IPS DF 6.9 (cell line): ENCODE measurements at regions not wholly inside any gene's neighbourhood (a gene's known extent, or its start where the extent isn't known, plus 50 kb on each side); places are given as distances from the start of the nearest gene placed in this dataset.

ENCODE experiments used
- DNase-seq: peaks from one replicate; pipeline ENCODE4 v3.0.0-alpha.2; 2013; ENCODE audit warnings: low read depth, low spot score
- H3K27ac ChIP-seq: one replicate; pipeline ENCODE4 v1.5.1; 2013; ENCODE audit warnings: low read length, control low read depth
- H3K27me3 ChIP-seq: 2 replicates; pipeline ENCODE4 v1.6.1; 2013; ENCODE audit warnings: mild to moderate bottlenecking, low read length; ENCODE audit not compliant: control insufficient read depth, insufficient read depth
- H3K36me3 ChIP-seq: 2 replicates; pipeline ENCODE4 v1.6.1; 2013; ENCODE audit warnings: low read length; ENCODE audit not compliant: control insufficient read depth, insufficient read depth
- H3K4me1 ChIP-seq: 2 replicates; pipeline ENCODE4 v1.6.1; 2013; ENCODE audit warnings: low read length; ENCODE audit not compliant: control insufficient read depth, insufficient read depth
- H3K4me3 ChIP-seq: 2 replicates; pipeline ENCODE4 v1.5.1; 2013; ENCODE audit warnings: mild to moderate bottlenecking, low read length
- H3K9me3 ChIP-seq: 2 replicates; pipeline ENCODE4 v1.6.1; 2013; ENCODE audit warnings: low read length, inconsistent platforms; ENCODE audit not compliant: control insufficient read depth, insufficient read depth
- WGBS: extraction: QIAGEN DNeasy Blood & Tissue Kit; methylation state at CpG from one replicate; pipeline ENCODE4 v1.1.7; 2013; ENCODE audit warnings: mixed read lengths, missing lambda C conversion rate; ENCODE audit not compliant: insufficient read length, insufficient coverage; 5-methylcytosine and 5-hydroxymethylcytosine counted together

DNA sequence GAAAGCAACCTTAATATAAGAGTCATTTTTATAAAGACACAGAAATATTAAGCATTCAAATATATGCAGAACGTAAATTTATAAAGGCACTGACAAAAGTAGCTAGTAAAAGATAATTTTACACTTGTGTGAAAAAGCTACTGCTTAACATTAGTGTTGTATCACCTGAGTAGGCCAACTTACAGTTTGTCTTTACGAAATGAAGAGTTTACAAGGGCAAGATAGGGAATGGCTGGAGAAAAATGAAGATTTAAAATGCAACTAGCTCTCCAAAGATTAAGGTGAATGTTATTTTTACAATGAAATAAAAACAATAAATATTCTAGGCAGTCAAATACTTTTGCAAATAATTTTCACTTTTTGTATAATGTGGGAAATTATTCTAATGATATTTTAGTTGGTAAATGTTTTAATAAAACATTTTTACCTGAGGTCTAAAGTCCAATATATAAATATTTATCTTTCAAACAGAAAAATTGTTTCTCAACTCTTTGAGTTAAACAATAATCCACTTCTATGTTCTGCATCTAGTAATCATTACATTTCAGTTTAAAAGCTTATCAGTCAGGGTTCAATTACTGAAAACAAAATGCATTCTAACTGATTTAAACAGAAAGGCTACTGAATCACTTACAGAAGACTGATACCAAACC is 382.6 kb downstream of the IPMK start:
- H3K4me3 ChIP-seq = no peak overlapping the region
- H3K27ac ChIP-seq = no peak overlapping the region
- WGBS = no CpG with 5 or more reads among the region's 2 CpGs
- no peaks in the 10 kb centered on the region for H3K9me3 ChIP-seq
- no peaks in the 10 kb centered on the region for H3K27me3 ChIP-seq
- DNase-seq = no peak
- H3K4me1 ChIP-seq = no peaks in the 10 kb centered on the region
- no peaks in the 10 kb centered on the region for H3K36me3 ChIP-seq

DNA sequence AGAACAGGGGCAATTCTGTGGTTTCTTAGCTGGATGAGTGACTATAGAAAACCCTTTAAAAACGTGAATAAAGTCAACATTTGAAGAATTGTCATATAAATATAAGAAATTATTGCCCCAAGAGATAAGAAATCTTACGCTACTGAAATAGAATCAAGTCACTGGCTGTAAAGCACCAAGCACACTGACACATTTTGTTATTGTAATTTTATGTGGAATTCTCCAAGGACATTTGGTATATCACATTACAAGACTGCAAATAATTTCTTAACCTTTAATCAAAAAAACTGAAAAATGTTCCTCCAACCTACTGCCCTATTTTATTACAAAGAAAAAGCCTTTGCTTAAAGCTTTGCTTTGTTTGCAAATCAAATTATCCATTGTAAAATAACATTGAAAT is 383.3 kb downstream of the IPMK start:
- Histone ChIP-seq H3K36me3 (no peaks in the 10 kb centered on the region), H3K4me3 (no peak overlapping the region), H3K9me3 (no peaks in the 10 kb centered on the region), H3K27me3 (no peaks in the 10 kb centered on the region), H3K27ac (no peak overlapping the region), H3K4me1 (no peaks in the 10 kb centered on the region)
- WGBS = no CpG with 5 or more reads among the region's 2 CpGs
- no peak for DNase-seq

GRCh38 chr10:57880446-57881227 is 387.1 kb downstream of the IPMK start:
- H3K36me3 ChIP-seq = no peaks in the 10 kb centered on the region
- WGBS = no CpG with 5 or more reads among the region's 1 CpG
- no peak overlapping the region for H3K4me3 ChIP-seq
- H3K4me1 ChIP-seq = no peaks in the 10 kb centered on the region
- DNase-seq = no peak
- H3K9me3 ChIP-seq = no peaks in the 10 kb centered on the region
- no peak overlapping the region for H3K27ac ChIP-seq
- no peaks in the 10 kb centered on the region for H3K27me3 ChIP-seq

GRCh38 chr10:57874810-57875209 is 392.9 kb downstream of the IPMK start:
- no peak for DNase-seq
- Histone ChIP-seq H3K36me3 (no peaks in the 10 kb centered on the region), H3K9me3 (no peaks in the 10 kb centered on the region), H3K4me1 (no peaks in the 10 kb centered on the region), H3K27me3 (no peaks in the 10 kb centered on the region), H3K27ac (no peak overlapping the region), H3K4me3 (no peak overlapping the region)
- no CpG with 5 or more reads among the region's 4 CpGs for WGBS

- Histone ChIP-seq H3K9me3 (no peaks in the 10 kb centered on the region), H3K4me1 (no peaks in the 10 kb centered on the region), H3K36me3 (no peaks in the 10 kb centered on the region), H3K27ac (no peak overlapping the region), H3K27me3 (no peaks in the 10 kb centered on the region), H3K4me3 (no peak overlapping the region)
- WGBS = no CpG with 5 or more reads among the region's 1 CpG
- no peak for DNase-seq
Observed at GRCh38 chr10:57867241-57867640, 400.5 kb downstream of the IPMK start.

- no peaks in the 10 kb centered on the region for H3K36me3 ChIP-seq
- no peaks in the 10 kb centered on the region for H3K9me3 ChIP-seq
- no CpG with 5 or more reads among the region's 2 CpGs for WGBS
- H3K4me3 ChIP-seq = no peak overlapping the region
- DNase-seq = no peak
- H3K4me1 ChIP-seq = no peaks in the 10 kb centered on the region
- no peaks in the 10 kb centered on the region for H3K27me3 ChIP-seq
- no peak overlapping the region for H3K27ac ChIP-seq
Observed at GRCh38 chr10:57864765-57865680, 402.7 kb downstream of the IPMK start.

DNA sequence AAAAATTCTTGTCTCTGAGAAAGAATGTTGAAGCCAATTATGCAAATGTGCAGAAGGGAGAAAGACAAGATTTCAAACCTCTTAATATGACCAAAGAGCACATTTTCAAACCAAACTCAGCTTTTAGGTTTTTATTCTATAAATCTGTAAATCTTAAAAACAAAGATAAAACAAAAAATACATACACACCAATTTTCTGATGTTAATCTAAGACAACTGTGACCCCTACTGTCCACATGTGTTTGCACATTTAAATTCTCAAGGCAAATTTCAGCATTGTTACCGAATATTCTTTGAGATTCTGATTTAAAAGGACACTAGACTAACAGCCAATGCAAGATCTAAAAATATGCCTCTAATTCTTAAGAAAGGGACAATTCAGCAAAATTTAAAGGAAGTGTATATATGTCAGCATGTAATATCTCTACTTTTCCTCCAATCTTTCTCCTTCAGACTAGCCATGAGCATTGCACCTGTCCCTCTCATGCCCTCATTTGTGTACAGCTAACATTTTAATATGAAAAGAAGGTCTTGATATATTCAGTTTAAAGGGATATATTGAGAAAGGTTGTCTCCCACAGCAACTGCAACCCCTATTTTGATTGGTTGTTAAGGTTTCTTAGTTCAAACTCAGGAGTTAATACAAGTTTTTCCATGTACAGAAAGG is 417.9 kb downstream of the IPMK start:
- WGBS = no CpG with 5 or more reads among the region's 1 CpG
- DNase-seq = no peak

GRCh38 chr10:57846307-57847065 is 421.2 kb downstream of the IPMK start:
- no peak for DNase-seq

More for the DNA sequence above, 417.9 kb downstream of the IPMK start:
- Histone ChIP-seq H3K4me3 (no peak overlapping the region), H3K4me1 (no peaks in the 10 kb centered on the region), H3K27me3 (no peaks in the 10 kb centered on the region), H3K36me3 (no peaks in the 10 kb centered on the region), H3K9me3 (no peaks in the 10 kb centered on the region), H3K27ac (no peak overlapping the region)

GRCh38 chr10:57844387-57844998 is 423.2 kb downstream of the IPMK start:
- no peak for DNase-seq
- no peak overlapping the region for H3K27ac ChIP-seq
- H3K36me3 ChIP-seq = no peaks in the 10 kb centered on the region

More at GRCh38 chr10:57846307-57847065, 421.2 kb downstream of the IPMK start:
- WGBS = no CpG with 5 or more reads among the region's 2 CpGs
- Histone ChIP-seq H3K4me1 (no peaks in the 10 kb centered on the region), H3K27ac (no peak overlapping the region), H3K4me3 (no peak overlapping the region), H3K9me3 (no peaks in the 10 kb centered on the region), H3K36me3 (no peaks in the 10 kb centered on the region), H3K27me3 (no peaks in the 10 kb centered on the region)

More at GRCh38 chr10:57844387-57844998, 423.2 kb downstream of the IPMK start:
- Histone ChIP-seq H3K4me3 (no peak overlapping the region), H3K4me1 (no peaks in the 10 kb centered on the region), H3K9me3 (no peaks in the 10 kb centered on the region), H3K27me3 (no peaks in the 10 kb centered on the region)
- WGBS = no CpG with 5 or more reads among the region's 4 CpGs
